ENCODE measurements at regions not wholly inside any gene's neighbourhood (a gene's known extent, or its start where the extent isn't known, plus 50 kb on each side); places are given as distances from the start of the nearest gene placed in this dataset.

- TF ChIP-seq CHD7 (IDR thresholded peaks at IDR 0.05; ENCODE audit: insufficient replicate concordance, low read length) (no peak), EGR1 (IDR thresholded peaks at IDR 0.05; ENCODE audit: borderline replicate concordance, low read depth, low read length) (no peak)
These were observed 106.3 kb downstream of the LSM3 start (continued) for GRCh38 chr3:14284694-14285547.

All from H1 (cell line).